Osteoblast (primary cell): ENCODE measurements at regions not wholly inside any gene's neighbourhood (a gene's known extent, or its start where the extent isn't known, plus 50 kb on each side); places are given as distances from the start of the nearest gene placed in this dataset.
A peak's percentile ranks its signal among the peaks of the same experiment; 100 is the strongest.

Source experiments
- DNase-seq: peaks from one replicate; pipeline ENCODE4 v3.0.0; 2011; ENCODE audit warnings: low spot score, mixed read lengths; ENCODE audit not compliant: insufficient read length; ENCODE audit errors: missing footprints
- H2AFZ ChIP-seq: 2 replicates; pipeline ENCODE4 v1.6.0; 2011; ENCODE audit warnings: mild to moderate bottlenecking, low read length
- H3K27ac ChIP-seq: 2 replicates; pipeline ENCODE4 v1.5.1; 2011; ENCODE audit warnings: mild to moderate bottlenecking, low read depth, low read length, moderate library complexity
- H3K27me3 ChIP-seq: 2 replicates; pipeline ENCODE4 v1.6.0; 2012; ENCODE audit warnings: mild to moderate bottlenecking, control low read depth, inconsistent platforms, low read length, moderate library complexity; ENCODE audit not compliant: insufficient read depth
- H3K36me3 ChIP-seq: 2 replicates; pipeline ENCODE4 v1.5.1; 2011; ENCODE audit warnings: mild to moderate bottlenecking, low read length, control low read depth, moderate library complexity; ENCODE audit not compliant: insufficient read depth
- H3K4me1 ChIP-seq: 2 replicates; pipeline ENCODE4 v1.5.1; 2011; ENCODE audit warnings: mild to moderate bottlenecking, low read length, control low read depth, moderate library complexity; ENCODE audit not compliant: insufficient read depth
- H3K4me2 ChIP-seq: 2 replicates; pipeline ENCODE4 v1.6.0; 2011; ENCODE audit warnings: mild to moderate bottlenecking, low read length; ENCODE audit not compliant: insufficient read depth
- H3K4me3 ChIP-seq: fragments of 200-600 bp; sonication (generic); 3 replicates; pipeline ENCODE4 v1.5.1; 2012; ENCODE audit warnings: mild to moderate bottlenecking, low read length, inconsistent platforms; ENCODE audit not compliant: insufficient read depth
- H3K79me2 ChIP-seq: 2 replicates; pipeline ENCODE4 v1.6.0; 2012; ENCODE audit warnings: mild to moderate bottlenecking, low read length, control low read depth, inconsistent platforms; ENCODE audit not compliant: insufficient read depth
- H3K9me3 ChIP-seq: 2 replicates; pipeline ENCODE4 v1.5.1; 2011; ENCODE audit warnings: low read depth, low read length, control low read depth
- H4K20me1 ChIP-seq: 2 replicates; pipeline ENCODE4 v1.6.0; 2012; ENCODE audit warnings: mild to moderate bottlenecking, low read length, control low read depth; ENCODE audit not compliant: insufficient read depth
- CTCF ChIP-seq: IDR thresholded peaks from 2 replicates; pipeline ENCODE4 v1.5.1; 2011; ENCODE audit warnings: mild to moderate bottlenecking, low read depth, low read length, moderate library complexity; ENCODE audit errors: extremely low read depth

GRCh38 chr6:168990019-168990751, 263.5 kb downstream of the THBS2 start:
- Histone ChIP-seq H3K79me2 (no peaks in the 10 kb centered on the region), H3K36me3 (no peaks in the 10 kb centered on the region)

GRCh38 chr6:168989421-168989820, 264.2 kb downstream of the THBS2 start:
- peak overlapping the region; percentile 11 for H2AFZ ChIP-seq

More at GRCh38 chr6:168990019-168990751, 263.5 kb downstream of the THBS2 start:
- H4K20me1 ChIP-seq = no peaks in the 10 kb centered on the region
- H3K4me3 ChIP-seq = no peak overlapping the region
- H3K27me3 ChIP-seq = no peaks in the 10 kb centered on the region
- peak overlapping the region; percentile 29 for H3K27ac ChIP-seq
- H3K4me2 ChIP-seq = no peak overlapping the region
- no peak overlapping the region for H2AFZ ChIP-seq
- peak; percentile 23 for DNase-seq
- peaks cover 3% of the 10 kb centered on the region for H3K4me1 ChIP-seq
- no peaks in the 10 kb centered on the region for H3K9me3 ChIP-seq
- no peak for TF ChIP-seq CTCF

GRCh38 chr6:168988801-168989200, 264.8 kb downstream of the THBS2 start:
- H3K36me3 ChIP-seq = no peaks in the 10 kb centered on the region
- H4K20me1 ChIP-seq = no peaks in the 10 kb centered on the region
- no peak overlapping the region for H3K27ac ChIP-seq
- no peak overlapping the region for H3K4me2 ChIP-seq
- TF ChIP-seq CTCF = no peak
- H2AFZ ChIP-seq = peak overlapping the region; percentile 49
- H3K4me1 ChIP-seq = peaks cover 3% of the 10 kb centered on the region
- H3K9me3 ChIP-seq = no peaks in the 10 kb centered on the region
- no peaks in the 10 kb centered on the region for H3K27me3 ChIP-seq
- no peak overlapping the region for H3K4me3 ChIP-seq
- no peaks in the 10 kb centered on the region for H3K79me2 ChIP-seq
- DNase-seq = peak; percentile 64

More at GRCh38 chr6:168989421-168989820, 264.2 kb downstream of the THBS2 start:
- Histone ChIP-seq H3K4me2 (no peak overlapping the region), H3K4me3 (no peak overlapping the region), H3K27ac (peak overlapping the region; percentile 29), H3K9me3 (no peaks in the 10 kb centered on the region), H3K36me3 (no peaks in the 10 kb centered on the region), H3K4me1 (peaks cover 3% of the 10 kb centered on the region), H3K79me2 (no peaks in the 10 kb centered on the region), H4K20me1 (no peaks in the 10 kb centered on the region), H3K27me3 (no peaks in the 10 kb centered on the region)
- peak; percentile 62 for DNase-seq
- no peak for TF ChIP-seq CTCF

- no peaks in the 10 kb centered on the region for H4K20me1 ChIP-seq
- no peak overlapping the region for H3K27ac ChIP-seq
- H3K27me3 ChIP-seq = no peaks in the 10 kb centered on the region
- peaks cover 3% of the 10 kb centered on the region for H3K4me1 ChIP-seq
- H3K4me2 ChIP-seq = no peak overlapping the region
- no peaks in the 10 kb centered on the region for H3K9me3 ChIP-seq
- no peak for TF ChIP-seq CTCF
- H2AFZ ChIP-seq = no peak overlapping the region
- DNase-seq = no peak
- no peak overlapping the region for H3K4me3 ChIP-seq
- H3K79me2 ChIP-seq = no peaks in the 10 kb centered on the region
- H3K36me3 ChIP-seq = no peaks in the 10 kb centered on the region
Observed at GRCh38 chr6:168988280-168988679, 265.4 kb downstream of the THBS2 start.
